ENCODE measurements at regions not wholly inside any gene's neighbourhood (a gene's known extent, or its start where the extent isn't known, plus 50 kb on each side); places are given as distances from the start of the nearest gene placed in this dataset.

GRCh38 chr7:81201188-81201587 lies 282.3 kb upstream of the SEMA3C start:
- TF ChIP-seq EP300 (IDR thresholded peaks at IDR 0.05), result no peak
- TF ChIP-seq, protein P1, sequence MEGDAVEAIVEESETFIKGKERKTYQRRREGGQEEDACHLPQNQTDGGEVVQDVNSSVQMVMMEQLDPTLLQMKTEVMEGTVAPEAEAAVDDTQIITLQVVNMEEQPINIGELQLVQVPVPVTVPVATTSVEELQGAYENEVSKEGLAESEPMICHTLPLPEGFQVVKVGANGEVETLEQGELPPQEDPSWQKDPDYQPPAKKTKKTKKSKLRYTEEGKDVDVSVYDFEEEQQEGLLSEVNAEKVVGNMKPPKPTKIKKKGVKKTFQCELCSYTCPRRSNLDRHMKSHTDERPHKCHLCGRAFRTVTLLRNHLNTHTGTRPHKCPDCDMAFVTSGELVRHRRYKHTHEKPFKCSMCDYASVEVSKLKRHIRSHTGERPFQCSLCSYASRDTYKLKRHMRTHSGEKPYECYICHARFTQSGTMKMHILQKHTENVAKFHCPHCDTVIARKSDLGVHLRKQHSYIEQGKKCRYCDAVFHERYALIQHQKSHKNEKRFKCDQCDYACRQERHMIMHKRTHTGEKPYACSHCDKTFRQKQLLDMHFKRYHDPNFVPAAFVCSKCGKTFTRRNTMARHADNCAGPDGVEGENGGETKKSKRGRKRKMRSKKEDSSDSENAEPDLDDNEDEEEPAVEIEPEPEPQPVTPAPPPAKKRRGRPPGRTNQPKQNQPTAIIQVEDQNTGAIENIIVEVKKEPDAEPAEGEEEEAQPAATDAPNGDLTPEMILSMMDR (IDR thresholded peaks at IDR 0.05), result no peak
- TF ChIP-seq POLR2A (IDR thresholded peaks at IDR 0.05), result no peak
- TF ChIP-seq POLR2AphosphoS5 (IDR thresholded peaks at IDR 0.05), result no peak

Data from suprapubic skin (tissue), 4 donors.